Fibroblast of lung (primary cell): ENCODE measurements at regions not wholly inside any gene's neighbourhood (a gene's known extent, or its start where the extent isn't known, plus 50 kb on each side); places are given as distances from the start of the nearest gene placed in this dataset.

ENCODE experiments used
- DNase-seq, 2 donors: peaks; one replicate each; pipeline versions ENCODE4 v3.0.0 to v3.0.0-alpha.2; 2010; ENCODE audit warnings: low read depth in 2 of 2
- H2AFZ ChIP-seq: 2 replicates; pipeline ENCODE4 v1.5.1; 2012; ENCODE audit warnings: low read length, control low read depth, inconsistent platforms
- H3K27ac ChIP-seq: 2 replicates; pipeline ENCODE4 v1.5.1; 2011; ENCODE audit warnings: low read length, control low read depth; ENCODE audit not compliant: insufficient read depth
- H3K27me3 ChIP-seq: 2 replicates; pipeline ENCODE4 v1.5.1; 2011; ENCODE audit warnings: mild to moderate bottlenecking, low read length; ENCODE audit not compliant: control insufficient read depth, insufficient read depth
- H3K36me3 ChIP-seq: 2 replicates; pipeline ENCODE4 v1.5.1; 2011; ENCODE audit warnings: low read length; ENCODE audit not compliant: control insufficient read depth, insufficient read depth
- H3K4me1 ChIP-seq: 2 replicates; pipeline ENCODE4 v1.5.1; 2011; ENCODE audit warnings: low read length; ENCODE audit not compliant: control insufficient read depth, insufficient read depth; ENCODE audit errors: extremely low read depth
- H3K4me2 ChIP-seq: 2 replicates; pipeline ENCODE4 v1.5.1; 2011; ENCODE audit warnings: low read length, control low read depth; ENCODE audit not compliant: insufficient read depth; ENCODE audit errors: extremely low read depth
- H3K4me3 ChIP-seq, 4 experiments: fragments of 200-600 bp in 1 of 4; sonication (generic) in 1 of 4; replicated peaks in 1 of 4; 2 replicates each; pipeline ENCODE4 v1.5.1; 2011 to 2016; ENCODE audit warnings: low read length in 4 of 4, low read depth in 3 of 4, mild to moderate bottlenecking in 3 of 4, control low read depth in 2 of 4, inconsistent platforms in 1 of 4, mixed read lengths in 1 of 4; ENCODE audit not compliant: insufficient read depth in 1 of 4; ENCODE audit errors: control extremely low read depth in 1 of 4
- H3K79me2 ChIP-seq: 2 replicates; pipeline ENCODE4 v1.5.1; 2012; ENCODE audit warnings: mild to moderate bottlenecking, low read length, inconsistent platforms; ENCODE audit not compliant: control insufficient read depth, insufficient read depth
- H3K9ac ChIP-seq: 2 replicates; pipeline ENCODE4 v1.5.1; 2011; ENCODE audit warnings: mild to moderate bottlenecking, low read length, control low read depth; ENCODE audit not compliant: insufficient read depth
- H3K9me3 ChIP-seq: 2 replicates; pipeline ENCODE4 v1.5.1; 2012; ENCODE audit warnings: low read depth, low read length; ENCODE audit not compliant: control insufficient read depth, insufficient read depth
- H4K20me1 ChIP-seq: 2 replicates; pipeline ENCODE4 v1.5.1; 2011; ENCODE audit warnings: low read length; ENCODE audit not compliant: control insufficient read depth, insufficient read depth; ENCODE audit errors: extremely low read depth
- CTCF ChIP-seq, 2 donors: IDR thresholded peaks in 1 of 2; conservative IDR thresholded peaks in 1 of 2; 1 replicate in 1 of 2; 2 replicates in 1 of 2; pipeline ENCODE4 v1.5.1; 2011 to 2012; ENCODE audit warnings: low read length in 2 of 2, control low read depth in 1 of 2, inconsistent platforms in 1 of 2, low read depth in 1 of 2, mild to moderate bottlenecking in 1 of 2
- EZH2 ChIP-seq: IDR thresholded peaks from 2 replicates; pipeline ENCODE4 v1.5.1; 2012; ENCODE audit warnings: low read length, control low read depth, mild to moderate bottlenecking; ENCODE audit errors: missing control alignments

- no peak overlapping the region for H3K9ac ChIP-seq
- H4K20me1 ChIP-seq: no peaks in the 10 kb centered on the region
- H2AFZ ChIP-seq: no peak overlapping the region
- no peak overlapping the region for H3K27ac ChIP-seq
- no peaks in the 10 kb centered on the region for H3K79me2 ChIP-seq
- H3K9me3 ChIP-seq: no peaks in the 10 kb centered on the region
- peak; percentile 43 to 59 for TF ChIP-seq CTCF (conservative IDR thresholded peaks at IDR 0.05 in 1 of 2, IDR thresholded peaks at IDR 0.05 in 1 of 2; ENCODE audit: low read depth in 1 of 2, low read length in 2 of 2)
- TF ChIP-seq EZH2: no peak
- no peak overlapping the region for H3K4me2 ChIP-seq
- H3K36me3 ChIP-seq: no peaks in the 10 kb centered on the region
- H3K27me3 ChIP-seq: peaks cover 6% of the 10 kb centered on the region
- H3K4me3 ChIP-seq: no peak overlapping the region
- no peaks in the 10 kb centered on the region for H3K4me1 ChIP-seq
- DNase-seq: peak; percentile 19 to 47
These were observed 292.5 kb downstream of the PARP8 start for GRCh38 chr5:50958852-50959457.

GRCh38 chr5:50962934-50963872 is 296.8 kb downstream of the PARP8 start:
- Histone ChIP-seq H3K4me2 (peak overlapping the region; percentile 94), H3K9me3 (no peaks in the 10 kb centered on the region), H3K9ac (no peak overlapping the region), H3K4me1 (no peaks in the 10 kb centered on the region), H4K20me1 (no peaks in the 10 kb centered on the region), H3K4me3 (peak overlapping the region; percentile 48 to 63 (median 56)), H3K27me3 (peaks cover 42% of the 10 kb centered on the region), H3K36me3 (no peaks in the 10 kb centered on the region), H3K27ac (no peak overlapping the region), H2AFZ (peak overlapping the region; percentile 58), H3K79me2 (no peaks in the 10 kb centered on the region)
- peak; percentile 17 to 52 for DNase-seq
- TF ChIP-seq EZH2 (no peak), CTCF (conservative IDR thresholded peaks at IDR 0.05 in 1 of 2, IDR thresholded peaks at IDR 0.05 in 1 of 2; ENCODE audit: low read depth in 1 of 2, low read length in 2 of 2) (peak; percentile 95 to 97)

- Histone ChIP-seq H3K9me3 (no peaks in the 10 kb centered on the region), H3K9ac (no peak overlapping the region), H3K27ac (no peak overlapping the region), H3K4me3 (peak overlapping the region in 1 of 4 experiments; percentile 57), H3K36me3 (no peaks in the 10 kb centered on the region), H3K27me3 (peaks cover 48% of the 10 kb centered on the region), H3K4me2 (no peak overlapping the region), H3K4me1 (no peaks in the 10 kb centered on the region), H3K79me2 (no peaks in the 10 kb centered on the region), H4K20me1 (no peaks in the 10 kb centered on the region), H2AFZ (no peak overlapping the region)
- no peak for TF ChIP-seq CTCF (conservative IDR thresholded peaks at IDR 0.05 in 1 of 2, IDR thresholded peaks at IDR 0.05 in 1 of 2; ENCODE audit: low read depth in 1 of 2, low read length in 2 of 2)
- peak; percentile 59 for TF ChIP-seq EZH2
- DNase-seq: no peak
These were observed 297.7 kb downstream of the PARP8 start for GRCh38 chr5:50963971-50964745.
